ENCODE measurements at regions not wholly inside any gene's neighbourhood (a gene's known extent, or its start where the extent isn't known, plus 50 kb on each side); places are given as distances from the start of the nearest gene placed in this dataset.

- TF ChIP-seq POLR2A (IDR thresholded peaks at IDR 0.05) (no peak), CTCF (IDR thresholded peaks at IDR 0.05) (no peak)
Observed at GRCh38 chr12:60263836-60264493, 668.1 kb downstream of the SLC16A7 start.
